Embryonic facial prominence (tissue), 1 donor: ENCODE measurements at regions not wholly inside any gene's neighbourhood (a gene's known extent, or its start where the extent isn't known, plus 50 kb on each side); places are given as distances from the start of the nearest gene placed in this dataset.
"Not testable (repeated sequence)": the region's sequence is repeated elsewhere in the genome, so short reads cannot be mapped to it uniquely, and the experiment has no call there.

Experiments
- DNase-seq: peaks from one replicate; pipeline ENCODE4 v3.0.0-alpha.2; 2016; ENCODE audit errors: extremely low spot score

DNA sequence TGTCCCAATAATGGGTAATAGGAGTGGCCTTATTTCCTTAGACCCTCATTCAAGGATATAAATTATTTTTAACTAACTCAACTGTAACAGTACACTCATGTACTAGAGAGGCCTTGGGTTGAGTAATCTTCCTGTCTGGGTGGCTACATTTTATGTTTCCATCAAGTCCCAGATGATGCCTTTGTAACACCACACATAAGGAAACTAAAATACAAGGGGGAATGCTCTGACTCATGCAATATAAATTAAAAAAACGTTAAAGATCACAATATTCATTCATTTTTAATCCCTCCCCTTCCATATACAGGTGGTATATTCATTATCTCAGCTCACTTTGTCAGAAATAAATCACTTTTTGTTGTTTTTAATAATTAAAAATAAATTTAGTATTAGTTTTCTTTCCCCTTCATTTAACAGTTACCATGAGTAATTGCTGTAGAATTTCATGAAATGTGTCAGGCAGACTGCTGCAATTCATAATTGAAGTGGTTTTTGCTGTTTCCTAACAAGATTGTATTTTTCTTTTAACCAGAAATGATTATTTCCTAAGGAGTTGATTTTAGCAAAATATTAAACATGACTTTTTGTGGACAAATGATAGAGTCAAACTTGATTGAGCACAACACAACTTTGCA lies 1403.6 kb downstream of the SUCLG1 start:
- no peak for DNase-seq

DNA sequence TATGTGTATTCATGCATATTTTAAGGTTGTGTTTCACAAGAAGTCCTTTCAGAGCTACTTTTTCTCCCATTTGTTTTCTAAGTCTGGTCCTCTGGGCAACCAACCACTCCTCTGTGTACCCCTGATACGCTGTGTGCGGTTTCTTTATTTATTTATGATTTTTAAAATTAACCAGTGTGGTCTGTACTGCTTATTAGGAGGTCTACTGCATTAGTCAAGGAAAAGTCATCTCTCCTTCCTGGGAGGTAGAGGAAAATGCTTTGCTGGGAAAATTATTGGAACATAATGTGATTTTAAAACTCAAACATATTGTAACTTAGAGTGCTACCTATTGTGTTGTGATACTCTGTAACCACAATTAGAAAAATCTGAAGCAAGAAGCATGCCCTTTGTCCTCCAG lies 1404.3 kb downstream of the SUCLG1 start:
- no peak for DNase-seq

DNA sequence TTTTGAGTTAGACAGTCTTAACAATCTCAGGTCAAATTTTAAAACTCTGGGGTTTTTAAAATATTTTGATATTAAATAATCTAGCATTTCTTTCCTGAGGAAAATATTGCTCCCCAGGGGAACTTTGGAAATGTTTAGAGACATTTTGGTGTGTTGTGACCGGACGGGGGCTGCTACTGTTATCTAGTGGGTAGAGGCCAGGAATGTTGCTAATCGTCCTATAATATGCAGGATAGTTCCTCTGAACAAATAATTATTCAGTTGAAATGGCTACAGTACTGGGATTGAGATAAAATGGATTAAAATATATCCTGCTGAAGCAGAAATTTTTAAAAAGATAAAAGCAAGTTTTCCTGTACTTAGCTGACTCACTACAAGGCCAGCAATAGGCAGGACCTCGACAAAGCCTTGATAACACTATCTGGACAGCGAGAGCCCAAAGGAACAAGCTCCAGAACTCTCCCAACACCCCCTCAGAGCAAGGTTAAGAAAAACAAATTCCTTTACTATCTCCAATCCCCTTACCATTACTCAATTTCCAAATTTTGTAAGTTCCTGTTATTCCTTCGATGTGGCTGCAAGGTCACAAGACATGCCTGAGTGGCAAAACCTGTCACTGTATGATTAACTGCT lies 1407.4 kb downstream of the SUCLG1 start:
- DNase-seq: no peak

DNA sequence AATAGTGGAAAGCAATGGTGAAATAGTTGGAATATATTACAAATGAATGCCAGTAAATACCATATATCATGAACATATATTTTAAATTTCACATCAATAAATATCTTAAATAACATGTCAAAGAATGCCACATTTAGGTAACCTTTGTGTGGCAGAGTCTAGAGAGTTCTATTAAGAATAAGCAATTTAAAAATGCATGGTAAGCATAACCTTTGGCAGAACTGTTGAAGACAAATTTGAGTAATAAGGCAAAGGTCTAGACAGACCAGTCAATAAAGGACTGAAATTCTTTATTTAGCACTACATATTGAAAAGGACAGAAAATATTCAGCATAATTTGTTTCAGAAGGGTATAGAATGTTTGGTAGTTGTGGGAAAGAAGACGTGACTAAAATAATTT lies 1417.0 kb downstream of the SUCLG1 start:
- no peak for DNase-seq

DNA sequence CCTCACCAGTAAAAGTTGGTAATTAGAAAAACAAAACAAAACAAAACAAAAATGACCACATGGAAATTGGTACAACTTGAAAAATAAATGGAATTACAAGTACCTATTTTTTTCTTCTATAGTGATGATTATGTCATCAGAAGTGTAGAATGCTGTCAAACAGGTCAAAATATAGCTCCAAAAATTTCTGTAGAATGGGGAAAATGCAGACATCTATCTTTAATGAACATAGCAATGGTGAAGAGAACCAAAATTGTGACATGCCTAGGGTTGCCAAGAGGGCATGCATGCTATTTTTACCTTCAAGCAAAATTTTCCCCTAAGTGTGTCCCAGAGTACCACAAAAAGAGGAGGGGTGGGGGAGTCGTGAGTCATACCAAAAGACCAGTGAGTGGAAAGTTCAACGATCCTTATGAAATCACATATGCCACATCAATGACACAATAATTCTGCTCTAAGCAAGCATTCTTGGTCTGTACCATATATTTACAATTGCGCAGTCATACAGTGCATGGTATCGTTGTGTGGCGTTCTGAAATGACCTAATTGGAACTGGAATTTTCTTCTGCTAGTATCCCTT lies 1436.4 kb downstream of the SUCLG1 start:
- no peak for DNase-seq

DNA sequence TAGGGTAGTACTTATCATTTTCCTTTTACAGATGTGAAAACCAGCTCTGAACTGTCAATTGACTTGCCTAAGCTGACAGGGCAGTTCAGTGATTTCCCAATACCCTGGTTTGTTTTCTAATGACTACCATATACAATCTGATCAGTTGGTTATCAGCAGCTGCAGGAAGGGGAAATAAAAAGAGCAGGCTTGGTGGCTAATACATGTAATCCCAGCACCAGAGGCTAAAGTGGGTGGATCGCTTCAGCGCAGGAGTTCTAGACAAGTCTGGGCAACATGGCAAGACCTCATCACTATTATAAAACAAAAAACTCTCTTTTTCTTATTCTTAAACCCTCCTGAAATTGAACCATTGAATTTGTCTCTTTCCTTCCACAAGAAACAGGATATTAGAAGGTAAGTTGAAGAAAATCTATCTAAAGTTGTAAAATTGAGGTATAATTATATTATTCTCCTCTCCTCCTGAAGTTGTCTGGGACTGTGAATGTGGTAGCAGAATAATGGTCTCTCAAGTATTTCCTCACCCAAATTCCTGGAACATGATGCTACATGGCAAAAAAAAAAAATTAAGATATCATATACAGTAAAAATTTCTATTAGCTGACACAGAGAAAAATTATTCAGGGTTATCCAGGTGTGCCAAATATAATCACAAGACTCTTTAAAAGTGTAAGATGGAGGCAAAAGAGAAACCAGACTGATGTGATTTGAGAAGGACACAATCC lies 1441.6 kb downstream of the SUCLG1 start:
- DNase-seq: no peak

DNA sequence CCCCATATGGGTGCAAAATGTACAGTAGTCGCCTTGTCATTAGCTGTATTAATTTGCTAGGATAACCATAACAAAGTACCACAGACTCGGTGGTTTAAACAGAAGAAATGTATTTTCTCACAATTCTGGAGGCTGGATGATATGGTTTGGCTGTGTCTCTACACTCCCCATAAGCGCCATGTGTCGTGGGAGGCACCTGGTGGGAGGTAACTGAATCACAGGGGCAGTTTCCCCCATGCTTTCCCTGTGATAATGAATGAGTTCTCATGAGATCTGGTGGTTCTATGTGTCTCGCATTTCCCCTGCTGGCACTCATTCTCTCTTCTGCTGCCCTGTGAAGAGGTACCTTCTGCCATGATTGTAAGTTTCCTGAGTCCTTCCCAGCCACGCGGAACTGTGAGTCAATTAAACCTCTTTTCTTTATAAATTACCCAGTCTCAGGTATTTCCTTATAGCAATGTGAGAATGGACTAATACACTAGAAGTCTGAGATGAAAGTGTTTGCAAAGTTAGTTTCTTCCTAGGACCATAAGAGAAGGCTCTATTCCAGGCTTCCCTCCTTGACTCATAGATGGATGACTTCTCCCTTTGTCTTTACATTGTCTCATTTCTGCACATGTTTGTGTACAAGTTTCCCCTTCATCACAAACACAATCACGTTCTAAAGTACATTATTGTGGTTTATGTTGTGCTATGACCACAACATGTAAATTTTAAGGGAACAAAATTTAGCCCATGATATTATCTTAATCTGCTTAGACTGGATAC lies 1442.6 kb downstream of the SUCLG1 start:
- no peak for DNase-seq

DNA sequence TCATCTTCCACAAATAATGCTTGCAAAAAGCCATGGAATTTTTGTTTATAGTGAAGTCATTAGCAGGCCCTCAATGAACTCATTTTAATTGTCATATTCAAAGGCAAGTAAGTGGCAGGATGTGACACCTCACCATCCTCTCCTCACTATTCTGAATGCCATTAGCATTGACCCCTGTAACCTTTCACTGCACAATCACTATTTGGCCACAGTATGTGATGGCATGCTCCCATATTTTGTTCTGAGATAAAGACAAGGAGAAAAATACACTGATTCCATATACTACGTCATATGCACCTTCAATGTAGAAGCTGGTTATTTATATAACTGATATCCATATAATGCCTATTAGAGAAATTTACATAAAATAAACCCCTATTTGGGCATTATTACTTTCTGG lies 1443.2 kb downstream of the SUCLG1 start:
- DNase-seq: no peak

DNA sequence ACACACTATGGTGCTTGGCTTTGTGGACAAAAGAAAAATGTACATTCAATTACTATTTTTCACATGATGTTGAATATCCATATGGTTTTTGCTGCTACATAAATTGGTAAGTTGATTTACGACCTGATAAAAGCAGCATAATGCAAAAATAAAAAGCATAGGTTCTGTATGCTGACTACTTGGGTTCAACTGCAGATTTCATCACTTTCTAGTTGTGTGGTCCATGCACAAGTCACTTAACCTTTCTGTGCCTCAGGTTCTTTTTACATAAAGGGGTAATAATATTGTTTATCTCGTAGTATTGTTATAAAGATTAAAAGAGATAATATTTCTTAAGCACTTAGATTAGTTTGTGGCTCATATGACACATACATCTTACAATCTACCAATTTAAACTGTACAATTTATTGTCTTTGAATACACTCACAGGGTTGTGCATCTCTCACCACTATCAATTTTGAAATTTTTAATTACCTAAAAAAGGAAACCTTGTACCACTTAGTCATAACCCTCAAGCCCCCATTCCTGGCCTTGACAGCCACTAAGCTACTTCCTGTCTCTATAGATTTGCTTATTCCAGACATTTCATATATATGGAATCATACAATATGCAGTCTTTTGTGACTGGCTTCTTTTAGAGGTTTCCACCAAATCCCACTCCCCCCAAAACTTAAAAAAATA lies 1443.9 kb downstream of the SUCLG1 start:
- no peak for DNase-seq

DNA sequence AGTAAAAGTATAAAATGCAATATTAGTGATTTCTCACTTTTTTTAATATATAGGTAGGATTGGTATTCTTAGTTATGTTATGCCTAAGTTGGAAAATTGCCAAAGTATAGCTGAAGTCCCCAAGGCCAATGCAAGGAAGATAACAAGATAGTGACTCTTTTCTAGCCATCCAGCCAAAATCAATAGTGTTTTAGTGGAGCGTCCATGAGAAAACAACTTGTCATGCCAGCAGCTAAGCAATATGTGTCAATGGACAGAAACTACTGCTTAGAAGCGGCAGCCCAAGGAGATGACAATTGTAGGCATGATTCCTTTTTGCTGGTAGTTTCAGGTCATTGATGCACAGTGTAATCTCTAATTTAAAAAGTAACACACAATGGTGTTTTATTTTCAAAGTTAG lies 1444.6 kb downstream of the SUCLG1 start:
- no peak for DNase-seq

DNA sequence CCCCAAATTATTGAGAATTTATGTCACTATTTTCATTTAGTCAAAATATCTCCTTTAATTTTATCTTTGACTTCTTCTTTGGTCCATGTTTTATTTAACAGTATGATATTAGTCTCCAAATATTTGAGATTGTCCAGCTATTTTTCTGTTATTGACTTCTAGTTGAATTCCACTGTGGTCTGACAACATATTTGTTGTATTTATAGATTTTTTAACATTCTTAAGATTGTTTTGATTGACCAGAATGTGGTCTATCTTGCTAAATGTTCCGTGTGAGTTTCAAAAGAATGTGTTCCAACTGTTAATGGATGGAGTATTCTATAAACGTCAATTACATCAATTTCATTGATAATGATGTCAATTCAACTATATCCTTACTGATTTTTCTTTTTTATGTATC lies 1452.1 kb downstream of the SUCLG1 start:
- DNase-seq: no peak

DNA sequence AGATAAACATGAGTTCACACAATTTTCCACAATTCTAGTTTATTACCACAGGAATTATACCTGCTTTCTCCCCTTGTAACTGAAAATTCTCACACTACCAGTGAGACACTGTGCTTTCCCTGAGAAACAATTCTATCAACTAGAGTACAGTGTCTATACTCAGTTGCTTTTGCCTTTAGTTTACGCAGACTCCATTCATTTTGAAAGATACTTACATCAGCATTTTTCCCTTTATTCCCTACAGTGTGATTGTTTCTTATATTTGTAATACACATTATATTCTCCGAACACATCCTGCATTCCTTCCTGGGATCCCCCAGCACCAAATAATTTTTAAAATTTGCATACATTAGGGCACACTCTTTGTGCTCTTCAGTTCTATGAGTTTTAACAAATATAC lies 1455.5 kb downstream of the SUCLG1 start:
- DNase-seq: no peak

DNA sequence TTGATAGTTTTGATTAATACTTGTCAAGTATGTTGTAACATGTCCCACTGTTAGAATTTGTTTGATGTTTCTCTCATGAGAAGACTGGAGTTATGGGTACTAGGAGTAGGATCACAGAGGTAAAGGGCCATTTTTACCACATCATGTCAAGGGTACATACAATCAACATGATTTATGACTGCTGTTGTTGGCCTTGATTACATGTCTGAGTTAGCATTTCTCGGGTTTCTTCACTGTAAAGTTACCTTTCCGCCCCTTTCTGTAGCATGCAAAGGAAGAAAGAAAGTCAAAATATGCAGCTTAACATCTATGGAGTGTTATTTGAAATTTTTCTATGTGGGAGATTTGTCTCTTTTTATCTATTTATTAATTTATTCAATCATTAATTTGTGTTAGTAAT lies 1456.4 kb downstream of the SUCLG1 start:
- DNase-seq: no peak

DNA sequence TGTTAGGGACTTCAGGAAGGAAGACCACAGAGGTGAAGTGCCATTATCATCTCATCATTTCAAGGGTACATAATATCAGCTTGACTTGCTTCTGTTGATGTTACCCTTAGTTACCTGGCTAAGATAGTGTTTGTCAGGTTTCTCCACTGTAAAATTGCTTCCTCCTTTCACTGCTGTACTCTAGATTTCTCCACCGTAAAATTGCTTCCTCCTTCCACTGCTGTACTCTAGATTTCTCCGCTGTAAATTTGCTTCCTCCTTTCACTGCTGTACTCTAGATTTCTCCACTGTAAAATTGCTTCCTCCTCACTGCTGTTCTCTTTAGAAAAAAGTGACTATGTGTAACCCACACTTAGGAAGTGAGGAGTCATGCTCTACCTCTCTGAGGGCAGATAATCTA lies 1460.3 kb downstream of the SUCLG1 start:
- no peak for DNase-seq

DNA sequence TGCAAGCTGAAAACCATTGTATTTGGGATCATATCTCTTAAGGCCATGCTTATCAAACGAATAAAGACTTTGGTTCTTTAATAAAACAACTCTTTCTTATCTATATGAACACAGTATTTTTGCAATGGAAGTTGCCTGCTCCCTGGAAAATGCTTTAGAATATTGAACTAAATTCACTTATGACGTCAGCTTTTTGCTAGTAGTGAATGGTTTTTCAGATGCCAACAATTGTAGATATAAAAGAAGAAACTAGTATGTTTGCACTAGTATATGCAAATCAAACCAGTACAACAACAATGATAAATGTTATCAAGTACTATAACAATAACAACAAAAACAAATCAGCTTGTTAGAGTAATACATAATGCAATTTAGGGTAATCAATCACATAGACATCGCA lies 1462.9 kb downstream of the SUCLG1 start:
- no peak for DNase-seq

DNA sequence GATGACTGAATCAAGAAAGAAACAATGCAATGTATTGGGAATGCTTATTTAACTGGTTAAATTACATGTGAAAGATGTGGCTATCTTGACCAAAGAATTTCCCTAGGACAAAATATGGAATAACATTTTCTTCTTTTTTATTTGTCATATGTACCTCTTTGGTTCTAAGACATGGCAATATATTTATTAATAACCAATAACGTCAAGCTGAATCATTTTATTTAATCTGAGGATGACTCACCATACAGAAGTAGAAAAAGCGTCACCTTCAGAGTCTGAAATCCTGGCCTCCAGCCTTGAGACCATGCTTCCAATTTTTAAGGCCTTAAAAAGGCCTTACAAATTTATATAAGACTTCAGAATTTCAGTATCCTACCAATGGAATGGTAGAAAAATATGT lies 1464.9 kb downstream of the SUCLG1 start:
- no peak for DNase-seq

DNA sequence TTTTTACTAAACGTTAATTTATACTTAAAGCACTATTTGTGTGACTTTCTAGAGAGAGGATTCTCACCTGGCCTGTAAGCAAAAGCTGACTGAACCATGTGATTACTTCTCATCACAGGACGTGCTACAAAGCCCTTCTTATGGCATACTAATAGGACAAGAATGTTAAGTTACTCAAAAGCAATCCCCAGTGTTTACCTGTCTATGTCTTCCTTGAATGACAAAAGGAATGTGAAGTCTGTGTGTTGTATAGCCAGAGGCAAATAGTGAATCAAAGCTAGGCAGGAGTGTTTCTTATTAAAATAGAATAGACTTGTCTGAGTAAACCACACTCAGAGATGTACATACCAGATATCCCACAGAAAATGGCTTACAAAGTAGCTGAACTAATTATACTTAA lies 1465.5 kb downstream of the SUCLG1 start:
- no peak for DNase-seq

DNA sequence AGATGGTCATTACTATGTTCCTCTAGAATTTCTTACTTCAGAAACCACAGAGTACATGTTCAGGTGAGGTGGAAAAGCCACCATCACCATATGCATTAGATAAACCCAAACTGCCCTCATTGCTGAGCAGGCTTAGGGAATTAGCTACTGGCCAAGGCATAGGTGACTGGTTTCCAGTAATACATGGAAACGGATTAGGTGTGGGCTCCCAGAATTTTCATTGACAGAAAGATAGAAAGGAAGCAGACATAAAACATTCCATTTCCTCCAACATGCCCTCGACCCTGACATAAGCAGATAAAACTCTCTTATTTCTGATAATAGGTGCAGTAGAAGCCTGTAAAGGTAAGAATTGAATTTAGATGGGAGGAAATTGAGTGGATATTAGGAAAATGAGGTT lies 1466.1 kb downstream of the SUCLG1 start:
- DNase-seq: no peak

DNA sequence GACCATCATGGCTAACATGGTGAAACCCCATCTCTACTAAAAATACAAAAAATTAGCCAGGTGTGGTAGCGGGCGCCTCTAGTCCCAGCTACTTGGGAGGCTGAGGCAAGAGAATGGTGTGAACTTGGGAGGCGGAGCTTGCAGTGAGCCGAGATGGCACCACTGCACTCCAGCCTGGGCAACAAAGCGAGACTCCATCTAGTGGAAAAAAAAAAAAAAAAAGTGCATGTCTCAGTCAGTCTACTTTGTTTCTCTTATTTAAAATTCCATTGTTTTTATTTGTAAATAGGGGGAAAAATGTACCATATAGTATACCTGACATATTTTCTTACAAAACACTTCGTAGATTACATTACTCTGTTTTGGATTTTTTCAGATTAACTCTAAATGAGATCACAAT lies 1471.4 kb downstream of the SUCLG1 start:
- DNase-seq: not testable (repeated sequence)

DNA sequence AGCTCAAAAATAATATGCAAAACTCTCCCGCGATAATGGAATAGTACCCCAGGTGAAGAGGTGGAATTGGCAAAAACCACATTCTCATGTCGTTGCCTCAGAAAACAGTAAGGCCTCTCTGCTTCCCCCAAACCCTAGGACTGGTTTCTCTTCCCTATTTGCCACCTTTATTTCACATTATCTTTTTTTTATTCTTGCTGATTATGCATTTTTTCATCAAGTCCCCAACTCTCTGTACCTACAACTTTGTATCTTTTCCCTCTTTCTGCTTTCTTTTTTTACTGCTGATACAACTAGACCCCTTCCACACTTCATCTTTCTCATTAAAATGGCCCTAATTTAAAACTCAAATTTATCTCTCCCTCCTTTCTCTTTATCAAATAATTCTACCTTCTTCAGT lies 1472.2 kb downstream of the SUCLG1 start:
- no peak for DNase-seq

DNA sequence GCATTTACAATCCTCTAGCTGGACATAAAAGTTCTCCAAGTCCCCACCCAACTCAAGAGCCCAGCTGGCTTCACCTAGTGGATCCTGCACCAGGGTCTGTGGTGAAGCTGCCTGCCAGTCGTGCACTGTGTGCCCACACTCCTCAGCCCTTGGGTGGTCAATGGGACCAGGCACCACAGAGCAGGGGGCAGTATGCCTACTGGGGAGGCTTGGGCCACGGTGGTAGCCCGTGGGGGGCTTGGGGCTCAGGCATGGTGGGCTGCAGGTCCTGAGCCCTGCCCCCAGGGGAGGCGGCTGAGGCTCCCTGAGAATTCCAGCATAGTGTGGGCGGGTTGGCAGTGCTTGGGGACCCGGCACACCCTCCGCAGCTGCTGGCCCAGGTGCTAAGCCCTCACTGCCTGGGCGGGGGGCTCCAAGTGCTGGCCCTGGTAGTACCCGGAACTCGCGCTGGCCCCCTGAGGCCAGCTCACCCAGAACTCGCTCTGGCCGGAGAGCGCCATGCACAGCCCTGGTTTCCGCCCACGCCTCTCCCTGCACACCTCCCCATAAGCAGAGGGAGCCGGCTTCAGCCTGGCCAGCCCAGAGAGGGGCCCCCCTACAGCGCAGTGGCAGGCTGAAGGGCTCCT lies 1473.4 kb downstream of the SUCLG1 start:
- no peak for DNase-seq
